Lower leg skin (tissue), 4 donors: ENCODE measurements at regions not wholly inside any gene's neighbourhood (a gene's known extent, or its start where the extent isn't known, plus 50 kb on each side); places are given as distances from the start of the nearest gene placed in this dataset.

Source experiments
- DNase-seq, 2 donors: peaks; one replicate each; pipeline ENCODE4 v3.0.0-alpha.2; 2019; ENCODE audit warnings: low spot score in 2 of 2
- H3K4me3 ChIP-seq: fragments of 200-600 bp; sonication (generic); 2 replicates; pipeline ENCODE4 v1.5.1; 2017; ENCODE audit warnings: mild to moderate bottlenecking, low read depth; ENCODE audit not compliant: poor library complexity, severe bottlenecking
- CTCF ChIP-seq, 3 donors: fragments of 450-650 bp; IDR thresholded peaks; one replicate each; pipeline ENCODE4 v1.5.1; 2016; ENCODE audit warnings: antibody characterized with exemption in 3 of 3, mild to moderate bottlenecking in 3 of 3, moderate library complexity in 2 of 3
- POLR2A ChIP-seq, 2 donors: fragments of 450-650 bp; IDR thresholded peaks; one replicate each; pipeline ENCODE4 v1.6.1; 2016 to 2017; ENCODE audit warnings: antibody characterized with exemption in 2 of 2, mild to moderate bottlenecking in 1 of 2, moderate library complexity in 1 of 2
- WGBS, 2 donors: methylation state at CpG; one replicate each; pipeline ENCODE4 v1.1.5; 2018; 5-methylcytosine and 5-hydroxymethylcytosine counted together
- intact Hi-C: fragments of 100-400 bp; cut with DNase I; formaldehyde crosslinking; loops from one replicate; pipeline ENCODE4 v1.15.0; 2023; ENCODE audit warnings: low total_unique reads

- H3K4me3 ChIP-seq, result no peak overlapping the region
- no peak for DNase-seq
- TF ChIP-seq POLR2A (IDR thresholded peaks at IDR 0.05) (no peak), CTCF (IDR thresholded peaks at IDR 0.05) (no peak)
- WGBS, 2 donors, result 85 to 89% methylated on average over 5 of the region's 5 CpGs
- intact Hi-C loops, result no loop called here
Measured at GRCh38 chr14:98701377-98701776, 570.6 kb downstream of the BCL11B start.

GRCh38 chr14:98704441-98704840 lies 567.6 kb downstream of the BCL11B start:
- WGBS, 2 donors, result 36 to 38% methylated on average over 3 of the region's 3 CpGs

GRCh38 chr14:98705871-98706300 lies 566.1 kb downstream of the BCL11B start:
- TF ChIP-seq CTCF (IDR thresholded peaks at IDR 0.05), result no peak
- TF ChIP-seq POLR2A (IDR thresholded peaks at IDR 0.05), result no peak
- no peak overlapping the region for H3K4me3 ChIP-seq
- intact Hi-C loops, result no loop called here
- no peak for DNase-seq
- 43 to 51% methylated on average over 7 of the region's 7 CpGs for WGBS, 2 donors

More at GRCh38 chr14:98704441-98704840, 567.6 kb downstream of the BCL11B start:
- intact Hi-C loops, result no loop called here
- DNase-seq, result no peak
- no peak for TF ChIP-seq CTCF (IDR thresholded peaks at IDR 0.05)
- TF ChIP-seq POLR2A (IDR thresholded peaks at IDR 0.05), result no peak
- H3K4me3 ChIP-seq, result no peak overlapping the region

- TF ChIP-seq POLR2A (IDR thresholded peaks at IDR 0.05) (no peak), CTCF (IDR thresholded peaks at IDR 0.05) (no peak)
- DNase-seq, result no peak
- WGBS, 2 donors, result 91 to 98% methylated on average over 7 of the region's 7 CpGs
- no peak overlapping the region for H3K4me3 ChIP-seq
- intact Hi-C loops, result no loop called here
Measured at GRCh38 chr14:98707522-98707921, 564.5 kb downstream of the BCL11B start.

- DNase-seq, result no peak
- intact Hi-C loops, result no loop called here
- H3K4me3 ChIP-seq, result no peak overlapping the region
- TF ChIP-seq POLR2A (IDR thresholded peaks at IDR 0.05) (no peak), CTCF (IDR thresholded peaks at IDR 0.05) (no peak)
Measured at GRCh38 chr14:98708555-98708954, 563.4 kb downstream of the BCL11B start.

- TF ChIP-seq CTCF (IDR thresholded peaks at IDR 0.05), result no peak
- TF ChIP-seq POLR2A (IDR thresholded peaks at IDR 0.05), result no peak
- no peak overlapping the region for H3K4me3 ChIP-seq
- intact Hi-C loops, result no loop called here
- WGBS, 2 donors, result 53 to 65% methylated on average over 2 of the region's 2 CpGs
- no peak for DNase-seq
Measured at GRCh38 chr14:98711453-98711852, 560.5 kb downstream of the BCL11B start.
